Activated T-cell treated with anti-CD3 and anti-CD28 coated beads, Interleukin-2, amount 50 U/mL, for 24 hours (primary cell): ENCODE measurements at regions not wholly inside any gene's neighbourhood (a gene's known extent, or its start where the extent isn't known, plus 50 kb on each side); places are given as distances from the start of the nearest gene placed in this dataset.

Experiments
- DNase-seq: peaks from one replicate; pipeline ENCODE4 v3.0.0-alpha.2; 2020
- H3K27ac Mint-ChIP-seq: 2 replicates; pipeline ENCODE4 v1.8.0; 2020; ENCODE audit warnings: mild to moderate bottlenecking, mixed read lengths
- H3K27me3 Mint-ChIP-seq: 2 replicates; pipeline ENCODE4 v1.8.0; 2020; ENCODE audit warnings: mixed read lengths
- H3K36me3 Mint-ChIP-seq: 2 replicates; pipeline ENCODE4 v1.8.0; 2020; ENCODE audit warnings: low read depth, mixed read lengths
- H3K4me1 Mint-ChIP-seq: 2 replicates; pipeline ENCODE4 v1.8.0; 2020; ENCODE audit warnings: low read depth, mixed read lengths
- H3K4me3 Mint-ChIP-seq: 2 replicates; pipeline ENCODE4 v1.8.0; 2020; ENCODE audit warnings: mild to moderate bottlenecking, moderate library complexity, mixed read lengths
- H3K9me3 Mint-ChIP-seq: 2 replicates; pipeline ENCODE4 v1.8.0; 2020; ENCODE audit warnings: mixed read lengths

DNA sequence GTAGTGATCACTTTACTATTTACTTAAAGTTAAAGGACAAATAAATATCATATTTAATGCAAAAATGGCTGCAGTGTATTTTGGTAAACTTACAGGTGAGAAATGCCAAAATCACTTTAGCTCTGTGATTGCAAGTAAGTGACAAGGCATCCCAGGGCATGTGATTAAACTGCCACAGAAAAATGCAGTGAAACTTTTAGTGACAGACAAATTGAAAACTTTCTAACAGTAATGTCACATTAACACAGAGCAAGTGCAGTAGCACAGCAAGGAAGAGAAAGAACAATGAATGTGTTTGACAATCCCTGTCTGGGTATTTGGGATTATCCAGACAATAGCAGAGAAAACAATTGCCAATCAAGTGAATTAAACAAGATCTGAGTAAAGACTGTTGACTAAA, 606.8 kb downstream of the SLCO4C1 start:
- DNase-seq, result no peak
- Mint-ChIP-seq H3K27me3 (no peaks in the 10 kb centered on the region), H3K4me3 (no peak overlapping the region), H3K9me3 (no peaks in the 10 kb centered on the region), H3K4me1 (no peaks in the 10 kb centered on the region), H3K36me3 (no peaks in the 10 kb centered on the region), H3K27ac (no peak overlapping the region)

- no peak for DNase-seq
- Mint-ChIP-seq H3K27me3 (no peaks in the 10 kb centered on the region), H3K36me3 (no peaks in the 10 kb centered on the region), H3K9me3 (no peaks in the 10 kb centered on the region), H3K4me3 (no peak overlapping the region), H3K27ac (no peak overlapping the region), H3K4me1 (no peaks in the 10 kb centered on the region)
These were observed 607.9 kb downstream of the SLCO4C1 start for GRCh38 chr5:101688156-101688555.

DNA sequence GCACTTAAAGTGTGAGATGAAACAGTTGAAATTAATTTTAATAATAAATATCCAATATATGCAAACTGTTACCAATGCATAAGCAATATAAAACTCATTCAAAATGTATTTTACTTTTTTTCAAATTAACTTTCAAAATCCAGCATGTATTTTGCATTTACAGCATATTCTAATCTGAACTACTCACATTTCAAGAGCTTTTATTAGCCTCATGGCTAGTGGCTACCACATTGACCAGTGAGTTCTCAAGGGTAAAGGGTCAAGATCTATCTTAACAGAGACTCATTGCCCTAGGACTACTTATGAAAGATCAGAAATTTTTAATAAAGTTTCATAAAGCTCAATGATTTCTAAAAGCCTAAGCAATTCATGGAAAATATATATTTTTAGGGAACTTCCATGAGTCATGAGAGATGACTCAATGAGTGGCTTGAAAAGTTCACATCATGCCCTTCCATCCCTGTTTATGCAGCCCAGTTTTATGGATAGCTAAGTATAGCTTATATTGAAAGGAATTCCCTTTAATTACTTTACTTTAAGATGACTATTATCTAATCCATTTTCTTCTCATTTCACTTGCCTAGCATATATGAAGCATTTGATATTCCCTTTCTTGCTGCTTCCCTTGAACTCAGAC, 608.6 kb downstream of the SLCO4C1 start:
- no peak for DNase-seq
- Mint-ChIP-seq H3K9me3 (no peaks in the 10 kb centered on the region), H3K4me1 (no peaks in the 10 kb centered on the region), H3K27ac (no peak overlapping the region), H3K27me3 (no peaks in the 10 kb centered on the region), H3K36me3 (no peaks in the 10 kb centered on the region), H3K4me3 (no peak overlapping the region)

DNA sequence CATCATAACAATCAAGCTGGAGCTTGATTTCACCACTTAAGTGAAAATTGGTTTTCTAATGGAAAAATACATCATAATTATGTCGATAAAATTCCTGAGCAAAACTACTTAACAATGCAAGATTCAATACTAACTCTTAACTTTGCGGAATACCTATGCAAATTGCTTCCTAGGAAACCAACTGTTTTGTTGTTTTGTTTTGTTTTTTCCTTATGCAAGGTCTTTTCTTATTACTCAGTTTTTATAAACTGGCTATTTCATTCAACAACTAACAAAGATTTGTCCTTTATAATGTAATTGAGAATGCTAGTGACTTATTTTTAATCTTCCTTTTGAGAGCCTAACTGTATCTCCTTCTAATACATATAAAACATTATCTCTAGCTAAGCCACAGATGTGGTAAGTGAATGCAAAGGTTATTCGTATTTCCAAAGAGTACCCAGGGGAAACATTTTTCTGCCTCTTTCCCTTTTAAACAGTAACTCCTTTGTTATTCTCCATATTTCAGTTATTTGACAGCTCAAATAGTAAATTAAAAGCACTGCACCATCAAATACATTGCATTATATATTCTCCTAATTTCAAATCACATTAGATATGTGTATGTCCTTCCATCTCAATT, 609.4 kb downstream of the SLCO4C1 start:
- Mint-ChIP-seq H3K27me3 (no peaks in the 10 kb centered on the region), H3K36me3 (no peaks in the 10 kb centered on the region), H3K4me3 (no peak overlapping the region), H3K4me1 (no peaks in the 10 kb centered on the region), H3K9me3 (no peaks in the 10 kb centered on the region), H3K27ac (no peak overlapping the region)
- no peak for DNase-seq

GRCh38 chr5:101679816-101680215, 616.3 kb downstream of the SLCO4C1 start:
- H3K27me3 Mint-ChIP-seq, result peaks cover 2% of the 10 kb centered on the region
- no peak overlapping the region for H3K4me3 Mint-ChIP-seq
- no peaks in the 10 kb centered on the region for H3K36me3 Mint-ChIP-seq
- no peaks in the 10 kb centered on the region for H3K4me1 Mint-ChIP-seq
- no peak for DNase-seq
- H3K27ac Mint-ChIP-seq, result no peak overlapping the region
- no peaks in the 10 kb centered on the region for H3K9me3 Mint-ChIP-seq

DNA sequence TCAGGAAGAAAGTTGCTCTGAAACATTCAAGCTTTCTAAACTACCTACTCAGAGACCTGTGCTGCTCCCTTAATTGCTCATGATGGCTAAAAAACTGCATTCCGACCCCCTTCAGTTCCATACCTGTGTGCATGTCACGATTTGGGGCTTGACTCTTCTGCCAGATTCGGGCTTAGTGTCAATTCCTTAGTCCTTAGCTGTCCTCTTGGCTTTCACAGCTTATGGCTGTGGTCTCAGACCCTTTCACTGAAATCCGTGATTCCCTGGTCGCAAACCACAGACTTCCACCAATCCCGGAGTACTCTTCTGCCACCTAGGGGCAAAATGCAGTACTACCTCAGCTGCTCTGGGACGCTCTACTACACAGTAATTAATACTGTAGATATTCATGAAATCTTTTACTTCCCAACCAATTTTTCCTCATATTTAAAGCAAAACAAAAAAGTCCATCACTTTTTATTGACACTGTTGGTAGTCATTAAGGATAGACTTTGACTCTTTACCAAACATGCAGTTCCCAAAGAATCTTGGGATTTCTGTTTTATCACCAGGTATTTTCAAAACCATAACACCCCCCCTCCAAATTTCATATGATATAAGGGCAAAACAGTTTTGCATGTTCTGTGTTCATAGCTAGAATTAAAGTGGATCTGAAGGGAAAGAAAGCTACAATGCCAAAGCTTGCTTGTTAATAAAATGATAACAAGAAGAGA, 617.4 kb downstream of the SLCO4C1 start:
- no peaks in the 10 kb centered on the region for H3K36me3 Mint-ChIP-seq
- peaks cover 2% of the 10 kb centered on the region for H3K27me3 Mint-ChIP-seq
- peak; percentile 44 for DNase-seq
- no peaks in the 10 kb centered on the region for H3K9me3 Mint-ChIP-seq
- no peak overlapping the region for H3K4me3 Mint-ChIP-seq
- H3K4me1 Mint-ChIP-seq, result no peaks in the 10 kb centered on the region
- no peak overlapping the region for H3K27ac Mint-ChIP-seq

- no peaks in the 10 kb centered on the region for H3K4me1 Mint-ChIP-seq
- H3K27ac Mint-ChIP-seq, result no peak overlapping the region
- no peak for DNase-seq
- no peaks in the 10 kb centered on the region for H3K36me3 Mint-ChIP-seq
- peaks cover 2% of the 10 kb centered on the region for H3K27me3 Mint-ChIP-seq
- no peaks in the 10 kb centered on the region for H3K9me3 Mint-ChIP-seq
- no peak overlapping the region for H3K4me3 Mint-ChIP-seq
These were observed 618.1 kb downstream of the SLCO4C1 start for GRCh38 chr5:101677961-101678360.

DNA sequence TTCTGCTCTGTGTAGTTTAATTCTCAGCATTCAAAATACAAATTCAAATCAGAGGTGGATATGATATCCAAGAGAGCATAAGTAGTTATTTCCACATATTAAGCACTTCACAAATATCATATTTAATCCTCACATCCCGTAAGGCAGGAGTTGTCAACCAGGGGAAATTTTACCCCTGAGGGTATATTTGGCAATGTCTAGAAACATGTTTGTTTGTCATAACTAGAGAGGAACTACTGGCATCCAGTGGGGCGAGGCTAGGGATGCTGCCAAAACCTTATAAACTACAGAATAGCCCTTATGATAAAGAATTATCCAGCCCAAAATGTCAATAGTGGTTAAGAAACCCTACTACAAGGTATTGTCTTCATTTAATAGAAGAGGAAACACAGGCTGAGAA, 619.4 kb downstream of the SLCO4C1 start:
- H3K27ac Mint-ChIP-seq, result no peak overlapping the region
- H3K36me3 Mint-ChIP-seq, result no peaks in the 10 kb centered on the region
- no peaks in the 10 kb centered on the region for H3K9me3 Mint-ChIP-seq
- H3K27me3 Mint-ChIP-seq, result peaks cover 2% of the 10 kb centered on the region
- no peak for DNase-seq
- H3K4me1 Mint-ChIP-seq, result no peaks in the 10 kb centered on the region
- H3K4me3 Mint-ChIP-seq, result no peak overlapping the region

DNA sequence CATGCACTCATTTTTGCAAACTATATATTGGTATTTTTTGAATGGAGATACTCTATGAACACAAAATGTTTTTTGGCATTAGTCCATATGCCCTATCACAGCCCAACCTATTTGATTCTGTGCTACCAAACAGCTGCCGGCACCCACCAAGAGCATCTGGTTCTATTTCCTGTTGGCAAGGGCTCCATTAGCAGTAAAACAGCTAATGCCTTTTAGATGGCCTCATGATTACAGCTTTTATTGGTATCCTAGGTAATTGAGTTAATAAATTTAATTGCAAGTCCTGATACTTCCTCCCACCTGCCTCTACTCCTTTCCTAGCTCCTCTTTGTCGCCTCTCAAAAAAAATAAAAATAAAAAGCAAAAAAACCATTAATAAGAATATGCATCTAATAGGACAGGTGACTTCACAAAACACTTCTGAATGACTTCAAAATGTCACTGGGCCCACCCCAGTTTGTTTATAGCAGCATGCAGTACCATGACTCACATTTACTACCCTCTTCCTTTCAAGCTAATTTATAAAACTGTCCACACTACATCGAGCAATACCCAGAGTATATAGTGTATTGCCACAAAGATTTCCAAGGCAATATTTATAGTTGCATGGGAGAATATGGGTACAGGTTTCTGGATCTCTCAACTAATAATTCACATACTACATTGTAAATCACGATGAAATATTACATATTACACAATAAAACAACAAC, 620.4 kb downstream of the SLCO4C1 start:
- no peaks in the 10 kb centered on the region for H3K4me1 Mint-ChIP-seq
- H3K36me3 Mint-ChIP-seq, result no peaks in the 10 kb centered on the region
- no peaks in the 10 kb centered on the region for H3K9me3 Mint-ChIP-seq
- H3K27ac Mint-ChIP-seq, result no peak overlapping the region
- no peak overlapping the region for H3K4me3 Mint-ChIP-seq
- peaks cover 2% of the 10 kb centered on the region for H3K27me3 Mint-ChIP-seq
- DNase-seq, result no peak

- H3K4me1 Mint-ChIP-seq, result no peaks in the 10 kb centered on the region
- no peaks in the 10 kb centered on the region for H3K36me3 Mint-ChIP-seq
- no peak overlapping the region for H3K27ac Mint-ChIP-seq
- no peak overlapping the region for H3K4me3 Mint-ChIP-seq
- no peak for DNase-seq
- H3K27me3 Mint-ChIP-seq, result peaks cover 2% of the 10 kb centered on the region
- H3K9me3 Mint-ChIP-seq, result no peaks in the 10 kb centered on the region
These were observed 623.0 kb downstream of the SLCO4C1 start for GRCh38 chr5:101673120-101673519.

DNA sequence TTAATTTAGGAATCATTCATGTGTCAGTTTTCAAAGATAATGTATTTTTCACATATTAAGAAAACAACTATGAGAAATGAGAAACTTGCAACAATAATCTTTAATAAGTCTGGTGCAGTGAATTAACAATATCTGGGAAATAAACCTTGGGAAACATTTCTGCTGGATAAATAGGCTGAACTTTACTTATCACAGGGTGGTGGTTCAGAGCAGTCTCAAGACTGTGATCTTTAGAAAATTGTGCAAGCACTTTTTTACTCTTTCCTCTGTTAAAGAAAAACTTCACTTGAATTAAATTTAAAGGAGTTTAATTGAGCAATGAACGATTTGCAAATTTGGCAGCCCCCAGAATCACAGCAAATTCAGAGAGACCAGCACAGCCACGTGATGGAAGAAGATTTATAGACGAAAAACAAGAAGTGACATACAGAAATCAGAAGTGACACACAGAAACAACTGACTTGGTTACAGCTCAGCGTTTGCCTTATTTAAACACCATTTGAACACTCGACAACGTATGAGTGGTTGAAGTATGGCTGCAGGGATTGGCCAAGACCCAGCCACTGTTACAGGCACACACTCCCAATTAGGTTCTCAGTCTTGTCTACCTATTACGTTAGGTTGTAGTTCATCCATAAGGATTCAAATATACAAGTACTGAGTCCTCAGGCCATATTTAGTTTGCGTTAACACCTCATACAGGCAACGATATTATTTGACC, 631.9 kb downstream of the SLCO4C1 start:
- Mint-ChIP-seq H3K4me3 (no peak overlapping the region), H3K27ac (no peak overlapping the region), H3K9me3 (no peaks in the 10 kb centered on the region), H3K4me1 (no peaks in the 10 kb centered on the region), H3K27me3 (peaks cover 3% of the 10 kb centered on the region), H3K36me3 (no peaks in the 10 kb centered on the region)
- no peak for DNase-seq

DNA sequence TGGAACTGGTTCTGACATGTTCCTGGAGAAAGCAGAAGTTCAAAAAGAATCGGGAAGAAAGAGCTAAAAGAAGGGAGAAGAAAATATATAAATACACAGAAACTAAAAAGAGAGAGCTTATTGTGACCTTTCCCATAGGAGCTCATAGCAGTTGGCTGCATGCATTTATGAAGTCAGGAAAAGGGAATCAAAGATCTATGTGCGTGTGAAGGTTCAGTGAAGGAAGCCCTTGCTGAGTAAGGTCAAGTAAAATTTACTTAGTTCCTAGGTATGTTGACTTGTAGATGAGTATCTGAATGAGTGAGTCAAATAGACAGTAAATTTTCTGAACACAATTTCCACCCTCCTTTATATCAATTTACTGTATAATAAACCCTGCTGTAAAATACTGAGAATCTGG, 632.5 kb downstream of the SLCO4C1 start:
- Mint-ChIP-seq H3K4me3 (no peak overlapping the region), H3K27me3 (peaks cover 3% of the 10 kb centered on the region), H3K27ac (no peak overlapping the region), H3K9me3 (no peaks in the 10 kb centered on the region), H3K36me3 (no peaks in the 10 kb centered on the region), H3K4me1 (no peaks in the 10 kb centered on the region)
- DNase-seq, result no peak

- DNase-seq, result no peak
- no peak overlapping the region for H3K27ac Mint-ChIP-seq
- no peak overlapping the region for H3K4me3 Mint-ChIP-seq
- no peaks in the 10 kb centered on the region for H3K9me3 Mint-ChIP-seq
- no peaks in the 10 kb centered on the region for H3K4me1 Mint-ChIP-seq
- peaks cover 3% of the 10 kb centered on the region for H3K27me3 Mint-ChIP-seq
- H3K36me3 Mint-ChIP-seq, result no peaks in the 10 kb centered on the region
These were observed 633.8 kb downstream of the SLCO4C1 start for GRCh38 chr5:101662263-101662662.

DNA sequence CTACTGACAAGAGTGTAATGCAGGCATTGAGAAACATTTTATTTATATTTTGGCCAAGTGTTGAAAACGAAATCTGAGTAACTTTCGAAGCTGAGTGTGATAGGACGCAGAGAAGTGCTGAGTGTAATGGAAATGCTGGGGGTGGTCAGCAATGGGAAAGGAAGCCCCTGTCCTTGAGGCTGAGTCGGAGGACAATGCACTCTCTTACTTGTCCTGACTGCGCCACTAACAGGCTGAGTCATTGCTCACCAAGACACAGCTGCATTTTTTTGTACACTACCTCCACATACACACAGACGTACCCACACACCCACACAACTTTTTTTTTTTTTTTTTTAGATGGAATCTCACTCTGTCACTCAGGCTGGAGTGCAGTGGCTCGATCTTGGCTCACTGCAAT, 637.7 kb downstream of the SLCO4C1 start:
- no peaks in the 10 kb centered on the region for H3K36me3 Mint-ChIP-seq
- H3K27ac Mint-ChIP-seq, result no peak overlapping the region
- no peak overlapping the region for H3K4me3 Mint-ChIP-seq
- H3K9me3 Mint-ChIP-seq, result no peaks in the 10 kb centered on the region
- no peaks in the 10 kb centered on the region for H3K4me1 Mint-ChIP-seq
- peaks cover 3% of the 10 kb centered on the region for H3K27me3 Mint-ChIP-seq
- DNase-seq, result no peak
